ENCODE measurements at regions not wholly inside any gene's neighbourhood (a gene's known extent, or its start where the extent isn't known, plus 50 kb on each side); places are given as distances from the start of the nearest gene placed in this dataset.

- TF ChIP-seq CTCF (IDR thresholded peaks at IDR 0.05 in 4 of 5, conservative IDR thresholded peaks at IDR 0.05 in 1 of 5) (no peak), POLR2A (IDR thresholded peaks at IDR 0.05) (no peak)
These were observed 599.9 kb upstream of the ZNF608 start for GRCh38 chr5:125346316-125346715.

Data from gastrocnemius medialis (tissue), 4 donors.